HEK293 (cell line): ENCODE measurements at regions not wholly inside any gene's neighbourhood (a gene's known extent, or its start where the extent isn't known, plus 50 kb on each side); places are given as distances from the start of the nearest gene placed in this dataset.

Experiments used
- CTCF ChIA-PET: fragments of 350-600 bp; formaldehyde crosslinking; extraction: SDS; loops from one replicate; lab custom pipeline; 2021; ENCODE audit warnings: antibody characterized with exemption; lab: Yijun Ruan, JAX
- POLR2A ChIA-PET: fragments of 300-600 bp; formaldehyde crosslinking; extraction: SDS; loops from one replicate; lab custom pipeline; 2020; ENCODE audit warnings: antibody characterized with exemption, inconsistent platforms; lab: Yijun Ruan, JAX
- H3K27ac ChIP-seq: fragments of 200-500 bp; sonication (Bioruptor generic); 2 replicates; pipeline ENCODE4 v1.5.1; 2014; ENCODE audit warnings: low read depth, low read length, control low read depth, inconsistent platforms; ENCODE audit errors: extremely low read depth
- H3K36me3 ChIP-seq, 2 experiments: fragments of 200-500 bp in 1 of 2; sonication (Bioruptor generic) in 1 of 2; 1 replicate in 1 of 2; 2 replicates in 1 of 2; pipeline ENCODE4 v1.5.1; 2014 to 2017; ENCODE audit warnings: inconsistent platforms in 2 of 2, low read length in 2 of 2; ENCODE audit not compliant: control insufficient read depth in 2 of 2, insufficient read depth in 1 of 2
- H3K4me1 ChIP-seq: fragments of 200-500 bp; sonication (Bioruptor generic); 2 replicates; pipeline ENCODE4 v1.5.1; 2014; ENCODE audit warnings: mild to moderate bottlenecking, low read length, inconsistent platforms; ENCODE audit not compliant: control insufficient read depth, insufficient read depth
- H3K4me3 ChIP-seq: 2 replicates; pipeline ENCODE4 v1.5.1; 2011; ENCODE audit warnings: low read depth, mild to moderate bottlenecking, control low read depth, low read length, moderate library complexity
- H3K9me3 ChIP-seq: fragments of 200-500 bp; sonication (Bioruptor generic); 2 replicates; pipeline ENCODE4 v1.5.1; 2014; ENCODE audit warnings: low read depth, low read length, inconsistent platforms; ENCODE audit not compliant: control insufficient read depth, insufficient read depth
- HOXC10 ChIP-seq: sonication (generic); formaldehyde crosslinking; IDR thresholded peaks from 2 replicates; pipeline ENCODE4 v1.8.1; 2023; ENCODE audit warnings: mild to moderate bottlenecking, missing genetic modification reagents
- HOXD13 ChIP-seq: sonication (generic); formaldehyde crosslinking; IDR thresholded peaks from 2 replicates; pipeline ENCODE4 v1.8.0; 2022; ENCODE audit warnings: missing genetic modification reagents, borderline replicate concordance
- MYNN ChIP-seq: fragments of 450-650 bp; formaldehyde crosslinking; IDR thresholded peaks from 2 replicates; pipeline ENCODE4 v1.5.1; 2016; ENCODE audit warnings: missing biosample characterization, missing genetic modification characterization, borderline replicate concordance
- OSR2 ChIP-seq: fragments of 450-650 bp; formaldehyde crosslinking; IDR thresholded peaks from 2 replicates; pipeline ENCODE4 v1.5.1; 2016; ENCODE audit warnings: missing biosample characterization, missing genetic modification characterization
- SCRT1 ChIP-seq: fragments of 450-650 bp; formaldehyde crosslinking; IDR thresholded peaks from 2 replicates; pipeline ENCODE4 v1.5.1; 2016; ENCODE audit warnings: missing biosample characterization, missing genetic modification characterization, borderline replicate concordance
- TCF7L2 ChIP-seq: IDR thresholded peaks from 2 replicates; pipeline ENCODE4 v1.6.1; 2011; ENCODE audit warnings: low read depth, mild to moderate bottlenecking, inconsistent platforms, low read length, moderate library complexity, borderline replicate concordance
- ZFP3 ChIP-seq: fragments of 450-650 bp; formaldehyde crosslinking; IDR thresholded peaks from 2 replicates; pipeline ENCODE4 v1.5.1; 2016; ENCODE audit warnings: low read depth, missing biosample characterization, missing genetic modification characterization
- ZNF140 ChIP-seq: fragments of 450-650 bp; formaldehyde crosslinking; IDR thresholded peaks from 2 replicates; pipeline ENCODE4 v1.5.1; 2016; ENCODE audit warnings: missing biosample characterization, missing genetic modification characterization
- ZNF184 ChIP-seq: fragments of 450-650 bp; IDR thresholded peaks from 2 replicates; pipeline ENCODE4 v1.5.1; 2018; ENCODE audit warnings: missing biosample characterization, mild to moderate bottlenecking, missing genetic modification characterization
- ZNF239 ChIP-seq: fragments of 450-650 bp; formaldehyde crosslinking; IDR thresholded peaks from 2 replicates; pipeline ENCODE4 v1.5.1; 2016; ENCODE audit warnings: missing biosample characterization, missing genetic modification characterization
- ZNF391 ChIP-seq: fragments of 450-650 bp; formaldehyde crosslinking; IDR thresholded peaks from 2 replicates; pipeline ENCODE4 v1.5.1; 2016; ENCODE audit warnings: low read depth, missing biosample characterization, missing genetic modification characterization, borderline replicate concordance
- ZNF510 ChIP-seq: fragments of 450-650 bp; formaldehyde crosslinking; IDR thresholded peaks from 2 replicates; pipeline ENCODE4 v1.5.1; 2018; ENCODE audit warnings: mild to moderate bottlenecking, missing genetic modification characterization, missing biosample characterization; ENCODE audit not compliant: insufficient replicate concordance
- ZNF544 ChIP-seq: fragments of 450-650 bp; formaldehyde crosslinking; IDR thresholded peaks from 2 replicates; pipeline ENCODE4 v1.5.0; 2017; ENCODE audit warnings: missing biosample characterization, missing genetic modification characterization
- ZNF585B ChIP-seq: fragments of 450-650 bp; formaldehyde crosslinking; IDR thresholded peaks from 2 replicates; pipeline ENCODE4 v1.5.1; 2016; ENCODE audit warnings: missing biosample characterization, missing genetic modification characterization
- ZNF660 ChIP-seq: fragments of 450-650 bp; IDR thresholded peaks from 2 replicates; pipeline ENCODE4 v1.5.1; 2018; ENCODE audit warnings: missing biosample characterization, mild to moderate bottlenecking, missing genetic modification characterization
- ZNF664 ChIP-seq: fragments of 450-650 bp; formaldehyde crosslinking; IDR thresholded peaks from 2 replicates; pipeline ENCODE4 v1.5.1; 2016; ENCODE audit warnings: missing biosample characterization, missing genetic modification characterization
- ZNF792 ChIP-seq: fragments of 450-650 bp; formaldehyde crosslinking; IDR thresholded peaks from 2 replicates; pipeline ENCODE4 v1.5.1; 2016; ENCODE audit warnings: missing biosample characterization, missing genetic modification characterization
- ZNF830 ChIP-seq: fragments of 450-650 bp; IDR thresholded peaks from 2 replicates; pipeline ENCODE4 v1.5.0; 2018; ENCODE audit warnings: missing biosample characterization, missing genetic modification characterization, low read depth, mild to moderate bottlenecking, moderate library complexity
- ZNF837 ChIP-seq: fragments of 450-650 bp; formaldehyde crosslinking; IDR thresholded peaks from 2 replicates; pipeline ENCODE4 v1.5.1; 2016; ENCODE audit warnings: missing biosample characterization, missing genetic modification characterization
- ZSCAN23 ChIP-seq: fragments of 450-650 bp; formaldehyde crosslinking; IDR thresholded peaks from 2 replicates; pipeline ENCODE4 v1.5.1; 2016; ENCODE audit warnings: missing biosample characterization, missing genetic modification characterization
- TF ChIP-seq, protein P1 (sequence below): fragments of 450-650 bp; formaldehyde crosslinking; IDR thresholded peaks from 2 replicates; pipeline ENCODE4 v1.5.1; 2016; ENCODE audit warnings: missing biosample characterization, missing genetic modification characterization
- TF ChIP-seq, protein P2 (sequence below): fragments of 450-650 bp; formaldehyde crosslinking; IDR thresholded peaks from 2 replicates; pipeline ENCODE4 v1.5.1; 2016; ENCODE audit warnings: missing biosample characterization, missing genetic modification characterization
- TF ChIP-seq, protein P3 (sequence below): fragments of 450-650 bp; formaldehyde crosslinking; IDR thresholded peaks from 2 replicates; pipeline ENCODE4 v1.5.1; 2016; ENCODE audit warnings: missing biosample characterization, missing genetic modification characterization

GRCh38 chr5:155700333-155700732 is 626.6 kb upstream of the SGCD start:
- Histone ChIP-seq H3K27ac (no peak overlapping the region), H3K36me3 (no peaks in the 10 kb centered on the region), H3K4me1 (no peaks in the 10 kb centered on the region), H3K9me3 (no peaks in the 10 kb centered on the region), H3K4me3 (no peak overlapping the region)
- no peak for TF ChIP-seq ZNF660
- no peak for TF ChIP-seq ZNF510 (tag by site-specific recombination)
- TF ChIP-seq ZNF544, result no peak
- no peak for TF ChIP-seq ZNF391 (tag by site-specific recombination)
- TF ChIP-seq ZFP3, result no peak
- TF ChIP-seq ZNF792 (tag by site-specific recombination), result no peak
- TF ChIP-seq ZNF140 (tag by site-specific recombination), result no peak
- TF ChIP-seq ZSCAN23 (tag by site-specific recombination), result no peak
- ChIA-PET CTCF (interaction anchor here (0.7 kb wide), 1 partner anchor 87 kb away, joined by 3 read pairs; no protein-coding TSS in a partner anchor), POLR2A (no interaction called here)

DNA sequence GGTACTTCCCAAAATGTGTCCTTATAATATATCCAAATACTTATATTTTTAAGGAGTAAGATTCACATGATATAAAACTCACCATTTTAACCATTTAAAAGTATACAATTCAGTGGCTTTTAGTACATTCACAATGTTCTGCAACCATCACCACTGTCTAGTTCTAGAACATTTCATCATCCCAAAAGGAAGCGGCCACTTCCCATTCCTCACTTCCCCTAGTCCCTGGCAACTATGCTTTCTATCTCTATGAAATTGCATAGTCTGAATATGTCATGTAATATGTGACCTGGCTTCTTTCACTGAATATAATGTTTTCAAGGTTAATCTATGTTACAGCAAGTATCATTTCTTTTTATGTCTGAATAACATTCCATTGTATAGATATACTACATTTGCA is 615.1 kb upstream of the SGCD start:
- Histone ChIP-seq H3K9me3 (no peaks in the 10 kb centered on the region), H3K4me3 (no peak overlapping the region), H3K4me1 (no peaks in the 10 kb centered on the region), H3K36me3 (no peaks in the 10 kb centered on the region), H3K27ac (no peak overlapping the region)
- no peak for TF ChIP-seq HOXC10
- TF ChIP-seq ZNF239 (tag by site-specific recombination), result no peak
- TF ChIP-seq TCF7L2, result no peak
- TF ChIP-seq ZNF184 (tag by site-specific recombination), result no peak
- no peak for TF ChIP-seq ZNF664 (tag by site-specific recombination)
- no peak for TF ChIP-seq ZNF140 (tag by site-specific recombination)
- TF ChIP-seq ZNF830, result no peak
- TF ChIP-seq, protein P1, sequence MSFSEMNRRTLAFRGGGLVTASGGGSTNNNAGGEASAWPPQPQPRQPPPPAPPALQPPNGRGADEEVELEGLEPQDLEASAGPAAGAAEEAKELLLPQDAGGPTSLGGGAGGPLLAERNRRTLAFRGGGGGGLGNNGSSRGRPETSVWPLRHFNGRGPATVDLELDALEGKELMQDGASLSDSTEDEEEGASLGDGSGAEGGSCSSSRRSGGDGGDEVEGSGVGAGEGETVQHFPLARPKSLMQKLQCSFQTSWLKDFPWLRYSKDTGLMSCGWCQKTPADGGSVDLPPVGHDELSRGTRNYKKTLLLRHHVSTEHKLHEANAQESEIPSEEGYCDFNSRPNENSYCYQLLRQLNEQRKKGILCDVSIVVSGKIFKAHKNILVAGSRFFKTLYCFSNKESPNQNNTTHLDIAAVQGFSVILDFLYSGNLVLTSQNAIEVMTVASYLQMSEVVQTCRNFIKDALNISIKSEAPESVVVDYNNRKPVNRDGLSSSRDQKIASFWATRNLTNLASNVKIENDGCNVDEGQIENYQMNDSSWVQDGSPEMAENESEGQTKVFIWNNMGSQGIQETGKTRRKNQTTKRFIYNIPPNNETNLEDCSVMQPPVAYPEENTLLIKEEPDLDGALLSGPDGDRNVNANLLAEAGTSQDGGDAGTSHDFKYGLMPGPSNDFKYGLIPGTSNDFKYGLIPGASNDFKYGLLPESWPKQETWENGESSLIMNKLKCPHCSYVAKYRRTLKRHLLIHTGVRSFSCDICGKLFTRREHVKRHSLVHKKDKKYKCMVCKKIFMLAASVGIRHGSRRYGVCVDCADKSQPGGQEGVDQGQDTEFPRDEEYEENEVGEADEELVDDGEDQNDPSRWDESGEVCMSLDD (tag by site-specific recombination), result no peak
- TF ChIP-seq, protein P2, sequence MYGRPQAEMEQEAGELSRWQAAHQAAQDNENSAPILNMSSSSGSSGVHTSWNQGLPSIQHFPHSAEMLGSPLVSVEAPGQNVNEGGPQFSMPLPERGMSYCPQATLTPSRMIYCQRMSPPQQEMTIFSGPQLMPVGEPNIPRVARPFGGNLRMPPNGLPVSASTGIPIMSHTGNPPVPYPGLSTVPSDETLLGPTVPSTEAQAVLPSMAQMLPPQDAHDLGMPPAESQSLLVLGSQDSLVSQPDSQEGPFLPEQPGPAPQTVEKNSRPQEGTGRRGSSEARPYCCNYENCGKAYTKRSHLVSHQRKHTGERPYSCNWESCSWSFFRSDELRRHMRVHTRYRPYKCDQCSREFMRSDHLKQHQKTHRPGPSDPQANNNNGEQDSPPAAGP (tag by site-specific recombination), result no peak
- no peak for TF ChIP-seq HOXD13 (CRISPR knock-in tag)
- TF ChIP-seq ZNF510 (tag by site-specific recombination), result no peak
- no peak for TF ChIP-seq ZNF585B
- no peak for TF ChIP-seq SCRT1 (tag by site-specific recombination)
- no peak for TF ChIP-seq OSR2 (tag by site-specific recombination)
- no peak for TF ChIP-seq MYNN
- TF ChIP-seq ZNF837, result no peak
- TF ChIP-seq, protein P3, sequence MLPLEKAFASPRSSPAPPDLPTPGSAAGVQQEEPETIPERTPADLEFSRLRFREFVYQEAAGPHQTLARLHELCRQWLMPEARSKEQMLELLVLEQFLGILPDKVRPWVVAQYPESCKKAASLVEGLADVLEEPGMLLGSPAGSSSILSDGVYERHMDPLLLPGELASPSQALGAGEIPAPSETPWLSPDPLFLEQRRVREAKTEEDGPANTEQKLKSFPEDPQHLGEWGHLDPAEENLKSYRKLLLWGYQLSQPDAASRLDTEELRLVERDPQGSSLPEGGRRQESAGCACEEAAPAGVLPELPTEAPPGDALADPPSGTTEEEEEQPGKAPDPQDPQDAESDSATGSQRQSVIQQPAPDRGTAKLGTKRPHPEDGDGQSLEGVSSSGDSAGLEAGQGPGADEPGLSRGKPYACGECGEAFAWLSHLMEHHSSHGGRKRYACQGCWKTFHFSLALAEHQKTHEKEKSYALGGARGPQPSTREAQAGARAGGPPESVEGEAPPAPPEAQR (tag by site-specific recombination), result no peak
- ChIA-PET POLR2A (no interaction called here), CTCF (no interaction called here)
